ENCODE measurements at regions not wholly inside any gene's neighbourhood (a gene's known extent, or its start where the extent isn't known, plus 50 kb on each side); places are given as distances from the start of the nearest gene placed in this dataset.

GRCh38 chr12:30144777-30145683 lies 361.3 kb upstream of the TMTC1 start:
- no peak for DNase-seq (ENCODE audit: low read depth)
- TF ChIP-seq, protein P1, sequence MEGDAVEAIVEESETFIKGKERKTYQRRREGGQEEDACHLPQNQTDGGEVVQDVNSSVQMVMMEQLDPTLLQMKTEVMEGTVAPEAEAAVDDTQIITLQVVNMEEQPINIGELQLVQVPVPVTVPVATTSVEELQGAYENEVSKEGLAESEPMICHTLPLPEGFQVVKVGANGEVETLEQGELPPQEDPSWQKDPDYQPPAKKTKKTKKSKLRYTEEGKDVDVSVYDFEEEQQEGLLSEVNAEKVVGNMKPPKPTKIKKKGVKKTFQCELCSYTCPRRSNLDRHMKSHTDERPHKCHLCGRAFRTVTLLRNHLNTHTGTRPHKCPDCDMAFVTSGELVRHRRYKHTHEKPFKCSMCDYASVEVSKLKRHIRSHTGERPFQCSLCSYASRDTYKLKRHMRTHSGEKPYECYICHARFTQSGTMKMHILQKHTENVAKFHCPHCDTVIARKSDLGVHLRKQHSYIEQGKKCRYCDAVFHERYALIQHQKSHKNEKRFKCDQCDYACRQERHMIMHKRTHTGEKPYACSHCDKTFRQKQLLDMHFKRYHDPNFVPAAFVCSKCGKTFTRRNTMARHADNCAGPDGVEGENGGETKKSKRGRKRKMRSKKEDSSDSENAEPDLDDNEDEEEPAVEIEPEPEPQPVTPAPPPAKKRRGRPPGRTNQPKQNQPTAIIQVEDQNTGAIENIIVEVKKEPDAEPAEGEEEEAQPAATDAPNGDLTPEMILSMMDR (IDR thresholded peaks at IDR 0.05; ENCODE audit: insufficient read depth, low read depth, low read length) = no peak

GRCh38 chr12:30142301-30142700 lies 358.6 kb upstream of the TMTC1 start:
- H3K4me3 ChIP-seq (ENCODE audit: low read depth, low read length) = no peak overlapping the region
- no peak for DNase-seq (ENCODE audit: low read depth)
- TF ChIP-seq, protein P1 (IDR thresholded peaks at IDR 0.05; ENCODE audit: insufficient read depth, low read depth, low read length) = no peak

More at GRCh38 chr12:30144777-30145683, 361.3 kb upstream of the TMTC1 start:
- no peak overlapping the region for H3K4me3 ChIP-seq (ENCODE audit: low read depth, low read length)

- TF ChIP-seq, protein P1 (IDR thresholded peaks at IDR 0.05; ENCODE audit: insufficient read depth, low read depth, low read length) = no peak
- no peak overlapping the region for H3K4me3 ChIP-seq (ENCODE audit: low read depth, low read length)
- no peak for DNase-seq (ENCODE audit: low read depth)
Measured at GRCh38 chr12:30138483-30138882, 354.7 kb upstream of the TMTC1 start.

DNA sequence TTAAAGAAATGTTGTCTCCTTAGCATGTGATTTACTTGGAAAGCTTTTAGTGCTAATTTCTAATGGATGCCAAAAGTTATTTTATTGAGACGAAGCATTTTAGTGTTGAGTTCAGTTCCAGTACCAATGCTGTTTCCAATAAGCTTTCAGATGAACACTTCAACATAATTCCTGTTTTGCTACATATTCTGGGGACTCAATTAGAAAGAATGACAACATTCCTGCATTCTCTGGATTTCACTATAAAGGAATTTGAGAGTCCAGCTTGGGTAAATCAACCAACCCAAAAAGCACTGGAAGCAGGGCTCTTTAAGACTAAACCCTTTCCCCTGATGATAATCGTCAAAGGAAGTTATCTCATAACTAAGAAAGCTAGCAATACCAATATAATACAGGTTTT lies 353.0 kb upstream of the TMTC1 start:
- TF ChIP-seq, protein P1 (IDR thresholded peaks at IDR 0.05; ENCODE audit: insufficient read depth, low read depth, low read length) = no peak
- DNase-seq (ENCODE audit: low read depth) = no peak

DNA sequence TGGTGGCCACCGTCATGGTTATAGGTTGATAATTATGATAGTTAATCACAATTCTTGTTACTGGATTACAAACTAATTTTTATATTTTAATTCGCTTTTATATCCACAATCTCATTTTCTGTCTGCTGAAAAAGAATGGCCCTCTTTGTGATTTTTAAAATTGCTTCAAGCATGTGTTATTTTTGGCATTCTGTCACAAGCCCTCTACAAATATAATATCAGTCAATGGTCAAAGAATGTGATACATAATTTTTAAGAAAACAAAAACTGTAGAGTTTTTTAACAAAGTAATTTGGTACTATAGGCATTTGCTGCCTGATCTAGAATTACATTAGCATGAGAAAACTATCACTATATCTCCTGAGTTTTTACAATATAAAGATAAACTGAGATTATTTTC lies 352.0 kb upstream of the TMTC1 start:
- H3K4me3 ChIP-seq (ENCODE audit: low read depth, low read length) = no peak overlapping the region
- no peak for DNase-seq (ENCODE audit: low read depth)
- TF ChIP-seq, protein P1 (IDR thresholded peaks at IDR 0.05; ENCODE audit: insufficient read depth, low read depth, low read length) = no peak

More for the DNA sequence above, 353.0 kb upstream of the TMTC1 start:
- H3K4me3 ChIP-seq (ENCODE audit: low read depth, low read length) = no peak overlapping the region

DNA sequence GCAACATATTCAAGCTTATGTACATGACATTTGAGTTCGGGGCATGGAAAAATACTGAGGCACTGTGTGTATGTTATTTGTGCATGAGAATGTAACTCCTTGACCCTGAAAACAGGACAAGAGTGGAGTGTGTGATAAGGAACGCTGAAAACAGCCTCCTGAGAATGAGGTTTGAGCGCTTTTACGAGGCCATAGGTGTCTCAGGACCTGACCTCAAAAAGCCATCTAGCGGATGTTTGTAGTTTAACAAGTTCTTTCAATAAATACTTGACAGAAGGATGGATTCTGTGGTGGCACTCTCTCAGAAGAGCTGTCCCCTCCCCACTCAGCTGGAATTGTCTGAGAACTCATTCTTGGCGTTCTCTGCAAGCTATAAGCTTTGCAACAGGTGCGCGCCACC lies 350.5 kb upstream of the TMTC1 start:
- TF ChIP-seq, protein P1 (IDR thresholded peaks at IDR 0.05; ENCODE audit: insufficient read depth, low read depth, low read length) = peak; percentile 29
- no peak for DNase-seq (ENCODE audit: low read depth)
- H3K4me3 ChIP-seq (ENCODE audit: low read depth, low read length) = no peak overlapping the region
